CD4-positive, alpha-beta memory T cell (primary cell): ENCODE measurements at regions not wholly inside any gene's neighbourhood (a gene's known extent, or its start where the extent isn't known, plus 50 kb on each side); places are given as distances from the start of the nearest gene placed in this dataset.
"Not testable (repeated sequence)": the region's sequence is repeated elsewhere in the genome, so short reads cannot be mapped to it uniquely, and the experiment has no call there.

ENCODE experiments used
- CTCF ChIA-PET: fragments of 350-600 bp; sonication (Branson Sonifier 250); formaldehyde crosslinking; loops from one replicate; lab custom pipeline; 2021; ENCODE audit warnings: inconsistent platforms; ENCODE audit not compliant: partially characterized antibody; lab: Charles Lee
- POLR2A ChIA-PET: fragments of 350-600 bp; sonication (Branson Sonifier 250); formaldehyde crosslinking; loops from one replicate; lab custom pipeline; 2021; ENCODE audit not compliant: partially characterized antibody; lab: Charles Lee
- DNase-seq, 5 donors: peaks; one replicate each; pipeline versions ENCODE4 v3.0.0 to v3.0.0-alpha.2; 2020 to 2022; ENCODE audit warnings: mixed read lengths in 1 of 5
- H3K27ac ChIP-seq: one replicate; pipeline ENCODE4 v1.7.0; 2013; ENCODE audit warnings: low read depth, low read length
- H3K27me3 ChIP-seq: 2 replicates; pipeline ENCODE4 v1.7.0; 2013; ENCODE audit warnings: mild to moderate bottlenecking, low read length, moderate library complexity; ENCODE audit not compliant: insufficient read depth
- H3K36me3 ChIP-seq: 2 replicates; pipeline ENCODE4 v1.7.0; 2013; ENCODE audit warnings: mild to moderate bottlenecking, low read length, moderate library complexity; ENCODE audit not compliant: insufficient read depth
- H3K4me1 ChIP-seq: 2 replicates; pipeline ENCODE4 v1.7.0; 2013; ENCODE audit warnings: mild to moderate bottlenecking, low read length, moderate library complexity; ENCODE audit not compliant: insufficient read depth
- H3K4me3 ChIP-seq, 2 donors: one replicate each; pipeline ENCODE4 v1.7.0; 2013; ENCODE audit warnings: low read length in 2 of 2, mild to moderate bottlenecking in 1 of 2
- H3K9me3 ChIP-seq, 2 donors: one replicate each; pipeline ENCODE4 v1.7.0; 2013; ENCODE audit warnings: low read length in 2 of 2, control low read depth in 1 of 2; ENCODE audit not compliant: control insufficient read depth in 1 of 2
- H3K27ac Mint-ChIP-seq, 7 donors: one replicate each; pipeline ENCODE4 v1.8.0; 2020 to 2021; ENCODE audit warnings: mixed read lengths in 7 of 7, mild to moderate bottlenecking in 6 of 7, inconsistent platforms in 3 of 7, moderate library complexity in 3 of 7
- H3K27me3 Mint-ChIP-seq, 2 donors: one replicate each; pipeline ENCODE4 v1.8.0; 2020 to 2021; ENCODE audit warnings: mixed read lengths in 2 of 2
- H3K36me3 Mint-ChIP-seq, 2 donors: one replicate each; pipeline ENCODE4 v1.8.0; 2020 to 2021; ENCODE audit warnings: mixed read lengths in 2 of 2, inconsistent platforms in 1 of 2, mild to moderate bottlenecking in 1 of 2
- H3K4me1 Mint-ChIP-seq, 4 donors: one replicate each; pipeline ENCODE4 v1.8.0; 2020 to 2021; ENCODE audit warnings: mixed read lengths in 4 of 4, mild to moderate bottlenecking in 1 of 4
- H3K4me3 Mint-ChIP-seq, 8 donors: one replicate each; pipeline ENCODE4 v1.8.0; 2020 to 2021; ENCODE audit warnings: mixed read lengths in 8 of 8, mild to moderate bottlenecking in 7 of 8, moderate library complexity in 6 of 8, inconsistent platforms in 3 of 8
- H3K9me3 Mint-ChIP-seq, 8 donors: one replicate each; pipeline ENCODE4 v1.8.0; 2020 to 2021; ENCODE audit warnings: mixed read lengths in 8 of 8, mild to moderate bottlenecking in 5 of 8, inconsistent platforms in 3 of 8, moderate library complexity in 1 of 8
- intact Hi-C: fragments of 100-400 bp; cut with micrococcal nuclease; formaldehyde crosslinking; loops from one replicate; pipeline ENCODE4 v1.15.1; 2023

DNA sequence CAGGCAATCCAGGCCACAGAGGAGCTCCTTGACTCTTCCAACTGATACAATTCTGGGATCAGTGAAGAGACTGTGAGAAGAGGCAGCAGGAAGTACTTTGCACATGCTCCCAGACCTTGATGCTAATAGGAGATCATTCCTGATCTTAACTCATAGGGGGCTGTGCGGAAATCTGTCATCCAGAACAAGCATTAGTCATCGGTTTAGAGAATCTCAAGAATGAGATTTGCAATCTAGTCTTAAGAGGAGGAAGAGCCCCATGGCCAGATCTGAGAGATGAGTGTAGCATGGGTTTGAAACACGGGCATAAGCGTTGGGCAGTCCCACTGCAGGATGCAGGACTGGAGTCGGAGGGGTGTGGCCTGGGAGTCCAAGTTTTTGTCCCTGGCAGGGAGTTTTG lies 1081.1 kb downstream of the NAALADL2 start:
- Mint-ChIP-seq H3K27ac (no peak overlapping the region), H3K4me3 (no peak overlapping the region), H3K36me3 (no peaks in the 10 kb centered on the region), H3K4me1 (no peaks in the 10 kb centered on the region), H3K27me3 (no peaks in the 10 kb centered on the region), H3K9me3 (peaks cover 0 to 50% (median 32%) of the 10 kb centered on the region in 8 donors)
- H3K27ac ChIP-seq: no peak overlapping the region
- H3K9me3 ChIP-seq: peaks cover 0 to 7% of the 10 kb centered on the region in 2 donors
- no peaks in the 10 kb centered on the region for H3K4me1 ChIP-seq
- CTCF ChIA-PET: no interaction called here
- no peaks in the 10 kb centered on the region for H3K27me3 ChIP-seq
- no peak for DNase-seq
- H3K36me3 ChIP-seq: no peaks in the 10 kb centered on the region
- POLR2A ChIA-PET: no interaction called here
- no peak overlapping the region for H3K4me3 ChIP-seq
- intact Hi-C loops: no loop called here

DNA sequence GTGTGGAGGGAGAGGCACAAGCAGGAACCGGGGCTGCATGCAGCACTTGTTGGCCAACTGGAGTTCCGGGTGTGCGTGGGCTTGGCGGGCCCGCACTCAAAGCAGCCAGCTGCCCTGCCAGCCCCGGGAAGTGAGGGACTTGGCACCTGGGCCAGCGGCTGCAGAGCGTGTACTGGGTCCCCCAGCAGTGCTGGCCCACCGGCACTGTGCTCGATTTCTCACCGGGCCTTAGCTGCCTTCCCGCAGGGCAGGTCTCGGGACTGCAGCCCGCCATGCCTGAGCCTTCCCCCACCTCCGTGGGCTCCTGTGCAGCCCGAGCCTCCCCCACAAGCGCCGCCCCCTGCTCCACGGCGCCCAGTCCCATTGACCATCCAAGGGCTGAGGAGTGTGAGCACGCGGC lies 1078.2 kb downstream of the NAALADL2 start:
- H3K9me3 ChIP-seq, H3K4me3 Mint-ChIP-seq, H3K4me1 ChIP-seq, H3K4me3 ChIP-seq, POLR2A ChIA-PET, intact Hi-C loops, H3K27ac ChIP-seq, H3K36me3 Mint-ChIP-seq, DNase-seq, H3K27ac Mint-ChIP-seq, H3K36me3 ChIP-seq, H3K27me3 ChIP-seq, H3K4me1 Mint-ChIP-seq, CTCF ChIA-PET, H3K27me3 Mint-ChIP-seq: not testable (repeated sequence)
- peaks cover 0 to 33% (median 23%) of the 10 kb centered on the region in 8 donors for H3K9me3 Mint-ChIP-seq

DNA sequence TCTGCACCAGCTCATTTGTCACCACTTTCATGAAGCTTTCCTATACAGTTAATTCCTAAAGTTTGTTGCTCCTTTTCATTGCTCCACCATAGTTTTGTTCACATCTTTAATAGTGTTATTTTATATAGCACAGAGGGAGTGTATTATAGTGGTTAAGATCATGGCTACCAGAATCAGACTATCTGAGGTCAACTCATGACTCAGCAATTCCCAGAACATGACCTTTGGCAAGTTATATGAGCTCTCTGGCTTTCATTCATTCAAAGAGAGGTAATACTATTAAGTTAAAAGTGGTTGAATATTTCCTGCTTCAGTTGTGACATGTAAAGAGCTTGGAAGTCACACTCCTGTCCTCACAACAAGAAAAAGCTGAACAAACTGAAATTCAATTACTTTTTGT lies 1073.5 kb downstream of the NAALADL2 start:
- Mint-ChIP-seq H3K27ac (no peak overlapping the region), H3K4me3 (no peak overlapping the region), H3K4me1 (no peaks in the 10 kb centered on the region), H3K27me3 (no peaks in the 10 kb centered on the region), H3K9me3 (peaks cover 3 to 20% (median 8%) of the 10 kb centered on the region in 8 donors), H3K36me3 (no peaks in the 10 kb centered on the region)
- Histone ChIP-seq H3K9me3 (no peaks in the 10 kb centered on the region), H3K27me3 (no peaks in the 10 kb centered on the region), H3K4me1 (no peaks in the 10 kb centered on the region), H3K4me3 (no peak overlapping the region), H3K27ac (no peak overlapping the region), H3K36me3 (no peaks in the 10 kb centered on the region)
- CTCF ChIA-PET: no interaction called here
- no peak for DNase-seq
- intact Hi-C loops: no loop called here
- POLR2A ChIA-PET: no interaction called here

DNA sequence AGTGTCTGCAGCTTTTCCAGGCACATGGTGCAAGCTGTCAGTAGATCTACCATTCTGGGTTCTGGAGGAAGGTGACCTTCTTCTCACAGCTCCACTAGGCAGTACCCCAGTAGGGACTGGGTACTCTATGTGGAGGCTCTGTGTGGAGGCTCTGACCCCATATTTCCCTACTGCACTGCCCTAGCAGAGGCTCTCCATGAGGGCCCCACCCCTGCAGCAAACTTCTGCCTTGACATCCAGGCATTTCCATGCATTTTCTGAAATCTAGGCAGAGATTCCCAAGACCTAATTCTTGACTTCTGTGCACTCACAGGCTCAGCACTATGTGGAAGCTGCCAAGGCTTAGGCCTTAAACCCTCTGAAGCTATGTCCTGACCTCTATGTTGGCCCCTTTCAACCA lies 1060.0 kb downstream of the NAALADL2 start:
- intact Hi-C loops: no loop called here

DNA sequence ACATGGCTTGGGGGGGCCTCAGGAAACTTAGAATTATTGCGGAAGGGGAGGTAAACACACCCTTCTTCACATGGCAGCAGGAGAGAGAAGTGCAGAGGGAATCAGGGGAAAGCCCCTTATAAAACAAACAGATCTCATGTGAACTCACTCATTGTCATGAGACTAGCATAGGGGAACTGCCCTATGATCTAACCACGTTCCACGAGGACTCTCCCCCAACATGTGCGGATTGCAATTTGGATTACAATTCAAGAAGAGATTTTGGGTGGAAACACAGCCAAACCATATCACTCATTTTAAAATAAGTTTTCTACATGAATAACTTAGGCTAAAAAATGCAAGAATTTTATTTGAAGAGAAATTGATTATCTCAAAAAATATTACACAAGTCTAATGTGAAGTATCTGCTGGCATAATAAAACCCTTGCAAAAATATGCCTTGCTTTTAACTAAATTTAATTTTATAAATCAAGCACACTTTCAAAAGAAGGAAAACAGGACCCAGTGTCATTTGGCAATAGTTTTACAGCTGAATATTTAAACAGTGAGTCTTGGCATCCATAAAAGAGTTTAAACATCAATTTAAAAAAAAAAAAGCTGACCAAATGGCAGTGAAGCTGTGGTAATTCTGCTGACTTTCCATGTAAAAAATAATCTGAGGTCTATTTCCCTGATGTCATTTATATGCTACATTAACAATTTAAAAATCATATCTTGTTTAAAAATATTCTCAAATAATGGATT lies 1057.2 kb downstream of the NAALADL2 start:
- no peak overlapping the region for H3K27ac Mint-ChIP-seq
- peaks cover 0 to 9% of the 10 kb centered on the region in 2 donors for H3K9me3 ChIP-seq
- no peaks in the 10 kb centered on the region for H3K4me1 ChIP-seq
- DNase-seq: no peak
- no peaks in the 10 kb centered on the region for H3K36me3 Mint-ChIP-seq
- ChIA-PET POLR2A (no interaction called here), CTCF (no interaction called here)
- peaks cover 3 to 23% (median 8%) of the 10 kb centered on the region in 8 donors for H3K9me3 Mint-ChIP-seq
- no peaks in the 10 kb centered on the region for H3K36me3 ChIP-seq
- no peak overlapping the region for H3K4me3 Mint-ChIP-seq
- no peak overlapping the region for H3K27ac ChIP-seq
- H3K4me1 Mint-ChIP-seq: no peaks in the 10 kb centered on the region
- no peak overlapping the region for H3K4me3 ChIP-seq
- intact Hi-C loops: no loop called here
- no peaks in the 10 kb centered on the region for H3K27me3 ChIP-seq
- no peaks in the 10 kb centered on the region for H3K27me3 Mint-ChIP-seq

More for the DNA sequence above, 1060.0 kb downstream of the NAALADL2 start:
- H3K9me3 ChIP-seq: peaks cover 0 to 9% of the 10 kb centered on the region in 2 donors
- ChIA-PET POLR2A (no interaction called here), CTCF (no interaction called here)
- no peaks in the 10 kb centered on the region for H3K27me3 Mint-ChIP-seq
- no peaks in the 10 kb centered on the region for H3K36me3 Mint-ChIP-seq
- no peaks in the 10 kb centered on the region for H3K36me3 ChIP-seq
- H3K4me3 ChIP-seq: no peak overlapping the region
- no peaks in the 10 kb centered on the region for H3K27me3 ChIP-seq
- no peaks in the 10 kb centered on the region for H3K4me1 ChIP-seq
- no peak overlapping the region for H3K27ac ChIP-seq
- DNase-seq: no peak
- H3K4me3 Mint-ChIP-seq: no peak overlapping the region
- peaks cover 3 to 28% (median 10%) of the 10 kb centered on the region in 8 donors for H3K9me3 Mint-ChIP-seq
- no peak overlapping the region for H3K27ac Mint-ChIP-seq
- no peaks in the 10 kb centered on the region for H3K4me1 Mint-ChIP-seq

DNA sequence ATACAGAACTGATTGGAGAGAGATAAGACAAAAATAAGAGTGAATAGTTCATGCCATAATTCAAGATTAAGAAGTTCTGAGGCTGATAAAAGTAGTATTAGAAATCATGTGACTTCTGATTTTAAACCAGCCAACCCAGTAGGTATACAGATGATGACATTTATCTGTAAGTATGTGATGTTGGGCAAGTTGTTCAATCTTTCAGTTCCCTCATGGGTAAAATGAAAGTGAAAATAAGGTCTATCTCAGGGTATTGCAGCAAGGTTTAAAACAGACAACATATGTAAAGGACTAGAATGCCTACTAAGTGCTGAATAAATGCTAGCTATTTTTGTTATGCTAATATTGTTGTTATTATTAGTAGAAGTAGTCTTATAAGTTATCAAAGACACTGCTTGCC lies 1055.7 kb downstream of the NAALADL2 start:
- Mint-ChIP-seq H3K4me1 (no peaks in the 10 kb centered on the region), H3K9me3 (peaks cover under 1 to 17% (median 5%) of the 10 kb centered on the region in 8 donors), H3K36me3 (no peaks in the 10 kb centered on the region), H3K27me3 (no peaks in the 10 kb centered on the region), H3K27ac (no peak overlapping the region), H3K4me3 (no peak overlapping the region)
- Histone ChIP-seq H3K27ac (no peak overlapping the region), H3K36me3 (no peaks in the 10 kb centered on the region), H3K4me3 (no peak overlapping the region), H3K9me3 (peaks cover 0 to 9% of the 10 kb centered on the region in 2 donors), H3K27me3 (no peaks in the 10 kb centered on the region), H3K4me1 (no peaks in the 10 kb centered on the region)
- POLR2A ChIA-PET: no interaction called here
- no peak for DNase-seq
- CTCF ChIA-PET: no interaction called here
- intact Hi-C loops: no loop called here

DNA sequence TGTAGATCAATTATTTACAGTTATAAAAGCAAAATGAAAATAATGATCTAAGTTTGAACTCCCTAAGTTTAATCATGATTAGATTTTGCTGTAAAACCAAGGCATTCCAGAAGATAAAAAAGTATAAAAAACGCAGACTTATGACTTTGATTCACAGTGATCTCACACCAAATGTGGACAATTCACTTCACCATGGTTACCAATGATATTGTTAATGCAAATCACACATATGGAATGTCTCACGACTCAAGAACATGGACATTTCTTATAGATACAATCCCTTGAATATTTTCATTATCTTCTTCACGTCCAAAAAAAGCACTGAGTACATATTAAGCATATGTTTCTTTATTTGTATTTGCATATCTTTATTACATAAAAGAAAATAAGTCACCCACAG lies 1054.2 kb downstream of the NAALADL2 start:
- H3K4me1 ChIP-seq: no peaks in the 10 kb centered on the region
- no peaks in the 10 kb centered on the region for H3K36me3 ChIP-seq
- Mint-ChIP-seq H3K27me3 (no peaks in the 10 kb centered on the region), H3K27ac (no peak overlapping the region), H3K9me3 (peaks cover 0 to 11% (median 3%) of the 10 kb centered on the region in 8 donors), H3K36me3 (no peaks in the 10 kb centered on the region), H3K4me1 (no peaks in the 10 kb centered on the region), H3K4me3 (no peak overlapping the region)
- H3K27me3 ChIP-seq: no peaks in the 10 kb centered on the region
- POLR2A ChIA-PET: no interaction called here
- H3K9me3 ChIP-seq: no peaks in the 10 kb centered on the region
- intact Hi-C loops: no loop called here
- no peak overlapping the region for H3K27ac ChIP-seq
- H3K4me3 ChIP-seq: no peak overlapping the region
- CTCF ChIA-PET: no interaction called here
- no peak for DNase-seq
